ENCODE measurements at regions not wholly inside any gene's neighbourhood (a gene's known extent, or its start where the extent isn't known, plus 50 kb on each side); places are given as distances from the start of the nearest gene placed in this dataset.

DNA sequence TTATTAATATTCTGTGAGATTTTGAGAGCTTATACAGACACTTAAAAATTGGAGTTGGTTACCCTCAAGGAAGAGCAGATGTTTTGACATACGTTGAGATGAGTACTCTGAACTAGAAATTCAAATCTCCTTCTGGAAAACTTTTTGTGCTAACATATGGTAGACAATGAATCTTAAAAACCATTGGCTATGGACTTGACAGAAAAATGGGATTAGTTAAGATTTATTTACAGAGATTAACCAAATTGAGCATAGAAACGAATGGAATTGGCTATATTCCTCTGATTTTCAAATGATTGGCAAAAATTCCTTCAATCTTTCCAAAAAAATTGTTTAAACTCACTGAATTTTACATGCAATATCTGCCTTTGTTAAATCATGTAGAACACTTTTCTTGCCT lies 1392.9 kb downstream of the BRINP3 start:
- Histone ChIP-seq H3K36me3 (ENCODE audit: control insufficient read depth in 4 of 4, insufficient read depth in 4 of 4, low read length in 4 of 4) (no peaks in the 10 kb centered on the region), H3K4me1 (ENCODE audit: control insufficient read depth in 5 of 5, insufficient read depth in 5 of 5, low read length in 5 of 5) (no peaks in the 10 kb centered on the region), H3K9me3 (ENCODE audit: control insufficient read depth in 4 of 4, insufficient read depth in 3 of 4, low read length in 3 of 4) (no peaks in the 10 kb centered on the region), H3K27ac (ENCODE audit: low read depth in 1 of 2, low read length in 1 of 2) (no peak overlapping the region), H3K9ac (ENCODE audit: insufficient read depth in 1 of 2, low read length in 2 of 2) (no peak overlapping the region), H3K27me3 (ENCODE audit: control insufficient read depth in 3 of 3, insufficient read depth in 3 of 3, low read length in 2 of 3) (no peaks in the 10 kb centered on the region), H3K4me3 (no peak overlapping the region)
- TF ChIP-seq, protein P1, sequence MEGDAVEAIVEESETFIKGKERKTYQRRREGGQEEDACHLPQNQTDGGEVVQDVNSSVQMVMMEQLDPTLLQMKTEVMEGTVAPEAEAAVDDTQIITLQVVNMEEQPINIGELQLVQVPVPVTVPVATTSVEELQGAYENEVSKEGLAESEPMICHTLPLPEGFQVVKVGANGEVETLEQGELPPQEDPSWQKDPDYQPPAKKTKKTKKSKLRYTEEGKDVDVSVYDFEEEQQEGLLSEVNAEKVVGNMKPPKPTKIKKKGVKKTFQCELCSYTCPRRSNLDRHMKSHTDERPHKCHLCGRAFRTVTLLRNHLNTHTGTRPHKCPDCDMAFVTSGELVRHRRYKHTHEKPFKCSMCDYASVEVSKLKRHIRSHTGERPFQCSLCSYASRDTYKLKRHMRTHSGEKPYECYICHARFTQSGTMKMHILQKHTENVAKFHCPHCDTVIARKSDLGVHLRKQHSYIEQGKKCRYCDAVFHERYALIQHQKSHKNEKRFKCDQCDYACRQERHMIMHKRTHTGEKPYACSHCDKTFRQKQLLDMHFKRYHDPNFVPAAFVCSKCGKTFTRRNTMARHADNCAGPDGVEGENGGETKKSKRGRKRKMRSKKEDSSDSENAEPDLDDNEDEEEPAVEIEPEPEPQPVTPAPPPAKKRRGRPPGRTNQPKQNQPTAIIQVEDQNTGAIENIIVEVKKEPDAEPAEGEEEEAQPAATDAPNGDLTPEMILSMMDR (IDR thresholded peaks at IDR 0.05; ENCODE audit: control extremely low read depth, extremely low read depth): no peak
- 45 to 52% methylated on average over 2 of the region's 2 CpGs for whole genome bisulfite sequencing, 2 donors
- no peak for DNase-seq
- no peak for ATAC-seq (ENCODE audit: insufficient read depth, low FRiP score)

DNA sequence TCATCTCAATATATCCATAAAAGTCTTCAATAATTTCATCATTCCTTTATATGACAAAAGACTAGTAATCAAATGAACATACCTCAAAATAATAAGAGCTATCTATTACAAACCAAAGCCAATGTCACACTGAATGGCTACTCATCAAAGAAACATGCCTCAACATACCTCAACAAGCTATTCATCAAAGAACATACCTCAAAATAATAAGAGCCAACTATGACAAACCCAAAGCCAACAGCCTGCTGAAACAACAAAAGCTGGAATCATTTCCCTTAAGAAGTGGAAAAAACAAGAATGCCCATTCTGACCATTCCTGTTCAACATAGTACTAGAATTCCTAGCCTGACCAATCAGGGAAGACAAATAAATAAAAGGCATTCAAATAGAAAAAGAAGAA lies 1373.7 kb downstream of the BRINP3 start:
- peaks cover 0 to 4% (median 0%) of the 10 kb centered on the region in 4 donors for H3K9me3 ChIP-seq (ENCODE audit: control insufficient read depth in 4 of 4, insufficient read depth in 3 of 4, low read length in 3 of 4)
- H3K27ac ChIP-seq (ENCODE audit: low read depth in 1 of 2, low read length in 1 of 2): no peak overlapping the region
- H3K36me3 ChIP-seq (ENCODE audit: control insufficient read depth in 4 of 4, insufficient read depth in 4 of 4, low read length in 4 of 4): no peaks in the 10 kb centered on the region
- no peak overlapping the region for H3K4me3 ChIP-seq
- H3K27me3 ChIP-seq (ENCODE audit: control insufficient read depth in 3 of 3, insufficient read depth in 3 of 3, low read length in 2 of 3): no peaks in the 10 kb centered on the region
- ATAC-seq (ENCODE audit: insufficient read depth, low FRiP score): no peak
- TF ChIP-seq, protein P1 (IDR thresholded peaks at IDR 0.05; ENCODE audit: control extremely low read depth, extremely low read depth): no peak
- no peak overlapping the region for H3K9ac ChIP-seq (ENCODE audit: insufficient read depth in 1 of 2, low read length in 2 of 2)
- H3K4me1 ChIP-seq (ENCODE audit: control insufficient read depth in 5 of 5, insufficient read depth in 5 of 5, low read length in 5 of 5): no peaks in the 10 kb centered on the region
- no peak for DNase-seq

DNA sequence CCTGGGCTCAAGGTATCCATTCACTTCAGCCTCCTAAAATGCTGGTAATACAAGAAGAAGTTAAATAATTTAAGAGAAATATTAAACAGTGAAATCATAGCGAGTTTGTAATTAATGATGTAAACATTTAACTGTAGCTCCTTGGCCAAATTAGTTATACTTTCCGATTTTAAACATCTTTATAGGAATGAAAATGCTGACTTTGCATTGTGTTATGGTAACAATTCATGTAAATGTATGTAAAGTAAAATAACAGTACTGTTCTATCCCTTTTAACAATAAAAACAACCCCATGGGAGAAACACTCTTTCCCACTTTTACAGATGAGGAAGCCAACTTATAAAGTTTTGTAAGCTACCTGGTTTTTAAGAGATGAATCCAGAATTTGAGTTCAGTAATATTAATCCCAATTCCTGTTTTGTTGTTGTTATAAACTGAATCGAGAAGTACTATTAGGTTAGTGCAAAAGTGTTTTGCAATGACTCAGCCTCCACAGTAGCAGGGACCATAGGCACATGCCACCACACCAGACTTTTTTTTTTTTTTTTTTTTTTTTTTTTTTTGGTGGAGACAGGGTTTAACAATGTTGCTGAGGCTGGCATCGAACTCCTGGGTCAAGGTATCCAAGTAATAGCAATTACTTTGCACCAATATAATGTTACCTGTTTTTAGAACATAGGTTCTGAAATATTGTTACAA lies 1360.4 kb downstream of the BRINP3 start:
- Histone ChIP-seq H3K4me1 (ENCODE audit: control insufficient read depth in 5 of 5, insufficient read depth in 5 of 5, low read length in 5 of 5) (no peaks in the 10 kb centered on the region), H3K9me3 (ENCODE audit: control insufficient read depth in 4 of 4, insufficient read depth in 3 of 4, low read length in 3 of 4) (peaks cover 0 to 2% (median 0%) of the 10 kb centered on the region in 4 donors), H3K36me3 (ENCODE audit: control insufficient read depth in 4 of 4, insufficient read depth in 4 of 4, low read length in 4 of 4) (no peaks in the 10 kb centered on the region), H3K27me3 (ENCODE audit: control insufficient read depth in 3 of 3, insufficient read depth in 3 of 3, low read length in 2 of 3) (no peaks in the 10 kb centered on the region), H3K4me3 (no peak overlapping the region), H3K27ac (ENCODE audit: low read depth in 1 of 2, low read length in 1 of 2) (no peak overlapping the region), H3K9ac (ENCODE audit: insufficient read depth in 1 of 2, low read length in 2 of 2) (no peak overlapping the region)
- ATAC-seq (ENCODE audit: insufficient read depth, low FRiP score): no peak
- 86% methylated on average over 4 of the region's 4 CpGs for WGBS, 2 donors
- no peak for DNase-seq
- TF ChIP-seq, protein P1 (IDR thresholded peaks at IDR 0.05; ENCODE audit: control extremely low read depth, extremely low read depth): no peak

DNA sequence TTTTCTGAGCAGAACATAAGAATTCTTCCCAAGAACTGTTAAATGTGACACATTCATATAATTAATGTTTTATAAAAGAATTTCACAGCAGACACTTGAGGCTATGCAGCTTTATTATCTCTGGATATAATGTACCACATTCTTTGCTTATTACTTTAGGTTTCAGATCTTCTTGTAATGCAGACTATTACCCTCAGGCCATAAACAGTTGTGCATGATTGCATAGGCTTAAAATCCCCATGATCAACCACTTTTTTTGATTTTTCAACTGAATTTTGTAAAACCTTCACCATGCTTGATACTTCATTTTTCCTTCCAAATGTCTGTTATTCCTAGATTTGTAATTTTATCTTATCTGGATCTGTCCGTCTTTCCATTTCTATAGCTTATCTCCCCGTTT lies 1355.7 kb downstream of the BRINP3 start:
- TF ChIP-seq, protein P1 (IDR thresholded peaks at IDR 0.05; ENCODE audit: control extremely low read depth, extremely low read depth): no peak
- no peaks in the 10 kb centered on the region for H3K36me3 ChIP-seq (ENCODE audit: control insufficient read depth in 4 of 4, insufficient read depth in 4 of 4, low read length in 4 of 4)
- no peak overlapping the region for H3K9ac ChIP-seq (ENCODE audit: insufficient read depth in 1 of 2, low read length in 2 of 2)
- ATAC-seq (ENCODE audit: insufficient read depth, low FRiP score) (no peak), DNase-seq (no peak)
- H3K27ac ChIP-seq (ENCODE audit: low read depth in 1 of 2, low read length in 1 of 2): no peak overlapping the region
- no peaks in the 10 kb centered on the region for H3K27me3 ChIP-seq (ENCODE audit: control insufficient read depth in 3 of 3, insufficient read depth in 3 of 3, low read length in 2 of 3)
- 62 to 83% methylated on average over 2 of the region's 2 CpGs for WGBS, 2 donors
- H3K4me1 ChIP-seq (ENCODE audit: control insufficient read depth in 5 of 5, insufficient read depth in 5 of 5, low read length in 5 of 5): no peaks in the 10 kb centered on the region
- peaks cover 0 to 6% (median 0%) of the 10 kb centered on the region in 4 donors for H3K9me3 ChIP-seq (ENCODE audit: control insufficient read depth in 4 of 4, insufficient read depth in 3 of 4, low read length in 3 of 4)
- no peak overlapping the region for H3K4me3 ChIP-seq
